ENCODE measurements at regions not wholly inside any gene's neighbourhood (a gene's known extent, or its start where the extent isn't known, plus 50 kb on each side); places are given as distances from the start of the nearest gene placed in this dataset.

- DNase-seq = no peak
- H3K9me3 Mint-ChIP-seq = peaks cover 4% of the 10 kb centered on the region
- no peaks in the 10 kb centered on the region for H3K4me1 Mint-ChIP-seq
- no peak overlapping the region for H3K27ac Mint-ChIP-seq
- H3K4me3 Mint-ChIP-seq = no peak overlapping the region
- H3K27me3 Mint-ChIP-seq = no peaks in the 10 kb centered on the region
- H3K36me3 Mint-ChIP-seq = no peaks in the 10 kb centered on the region
Observed at GRCh38 chr16:52035436-52035835, 511.5 kb downstream of the TOX3 start.

DNA sequence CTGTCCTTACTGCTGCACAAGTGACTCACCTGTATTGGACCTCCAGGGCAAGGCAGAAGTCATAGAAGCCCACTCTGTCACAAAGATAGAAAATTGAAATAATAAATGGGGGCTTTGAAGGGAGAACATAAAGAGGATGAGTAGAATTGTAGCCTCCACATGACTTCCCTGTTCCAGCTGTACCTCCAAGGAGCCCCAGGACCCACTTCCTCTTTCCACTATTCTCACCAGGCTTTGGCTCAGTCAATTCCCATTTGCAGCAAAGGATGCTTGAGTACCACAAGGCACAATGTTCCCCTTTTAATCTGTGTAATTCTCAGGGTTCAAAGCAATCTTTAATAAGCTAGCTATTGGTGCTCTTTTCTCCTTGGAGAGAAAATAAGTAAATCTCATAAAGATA is 512.1 kb downstream of the TOX3 start:
- Mint-ChIP-seq H3K9me3 (peaks cover 4% of the 10 kb centered on the region), H3K36me3 (no peaks in the 10 kb centered on the region), H3K27me3 (no peaks in the 10 kb centered on the region), H3K4me1 (no peaks in the 10 kb centered on the region), H3K4me3 (no peak overlapping the region), H3K27ac (no peak overlapping the region)
- DNase-seq = no peak

- Mint-ChIP-seq H3K36me3 (no peaks in the 10 kb centered on the region), H3K4me1 (no peaks in the 10 kb centered on the region), H3K4me3 (no peak overlapping the region), H3K27me3 (no peaks in the 10 kb centered on the region), H3K27ac (no peak overlapping the region), H3K9me3 (peaks cover 4% of the 10 kb centered on the region)
- no peak for DNase-seq
Observed at GRCh38 chr16:52033992-52034391, 513.0 kb downstream of the TOX3 start.

DNA sequence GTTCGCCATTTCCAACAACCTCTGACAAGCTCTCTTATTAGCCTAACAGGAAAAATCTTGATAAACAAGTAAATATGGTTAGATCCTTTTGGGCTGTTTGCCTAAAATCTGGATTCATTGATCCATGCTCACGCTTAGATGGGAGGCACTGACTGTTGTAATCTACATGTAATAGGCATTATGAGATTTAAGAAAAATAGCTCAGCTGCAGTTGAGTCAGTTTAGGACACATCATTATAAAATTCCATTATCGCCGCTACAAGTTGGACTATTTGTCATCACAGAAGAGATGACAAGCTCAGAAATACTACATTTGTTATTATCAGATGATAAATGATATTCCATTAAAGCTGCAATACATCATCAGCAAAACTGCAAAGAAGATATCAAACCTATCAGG is 524.0 kb downstream of the TOX3 start:
- no peak overlapping the region for H3K4me3 Mint-ChIP-seq
- no peak overlapping the region for H3K27ac Mint-ChIP-seq
- H3K9me3 Mint-ChIP-seq = peaks cover 5% of the 10 kb centered on the region
- no peaks in the 10 kb centered on the region for H3K36me3 Mint-ChIP-seq
- no peaks in the 10 kb centered on the region for H3K27me3 Mint-ChIP-seq
- no peaks in the 10 kb centered on the region for H3K4me1 Mint-ChIP-seq
- DNase-seq = no peak

DNA sequence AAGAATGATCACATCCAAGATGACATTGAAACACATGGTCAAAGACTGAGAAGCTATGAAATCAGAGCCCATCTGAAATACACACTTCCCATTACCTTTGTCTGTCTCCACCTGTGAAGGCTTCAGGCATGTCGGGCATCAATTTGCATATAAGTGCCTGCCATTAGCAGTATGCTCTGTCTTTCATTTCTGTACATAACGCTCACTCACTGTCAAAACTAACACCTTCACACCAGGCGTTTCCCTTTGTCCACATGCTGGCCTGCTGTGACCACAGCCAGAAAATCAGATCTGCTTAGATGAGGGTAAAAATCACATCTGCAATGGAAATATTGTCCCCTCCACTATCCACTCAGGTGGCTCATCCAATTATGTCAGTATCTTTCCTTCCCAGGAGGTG is 524.8 kb downstream of the TOX3 start:
- no peak overlapping the region for H3K4me3 Mint-ChIP-seq
- no peaks in the 10 kb centered on the region for H3K27me3 Mint-ChIP-seq
- H3K36me3 Mint-ChIP-seq = no peaks in the 10 kb centered on the region
- no peak for DNase-seq
- no peaks in the 10 kb centered on the region for H3K4me1 Mint-ChIP-seq
- H3K27ac Mint-ChIP-seq = no peak overlapping the region
- H3K9me3 Mint-ChIP-seq = peaks cover 9% of the 10 kb centered on the region

GRCh38 chr16:52016387-52016786 is 530.6 kb downstream of the TOX3 start:
- H3K36me3 Mint-ChIP-seq = no peaks in the 10 kb centered on the region
- H3K27me3 Mint-ChIP-seq = no peaks in the 10 kb centered on the region
- H3K4me1 Mint-ChIP-seq = no peaks in the 10 kb centered on the region
- peaks cover 15% of the 10 kb centered on the region for H3K9me3 Mint-ChIP-seq
- no peak for DNase-seq
- H3K27ac Mint-ChIP-seq = no peak overlapping the region
- H3K4me3 Mint-ChIP-seq = no peak overlapping the region

DNA sequence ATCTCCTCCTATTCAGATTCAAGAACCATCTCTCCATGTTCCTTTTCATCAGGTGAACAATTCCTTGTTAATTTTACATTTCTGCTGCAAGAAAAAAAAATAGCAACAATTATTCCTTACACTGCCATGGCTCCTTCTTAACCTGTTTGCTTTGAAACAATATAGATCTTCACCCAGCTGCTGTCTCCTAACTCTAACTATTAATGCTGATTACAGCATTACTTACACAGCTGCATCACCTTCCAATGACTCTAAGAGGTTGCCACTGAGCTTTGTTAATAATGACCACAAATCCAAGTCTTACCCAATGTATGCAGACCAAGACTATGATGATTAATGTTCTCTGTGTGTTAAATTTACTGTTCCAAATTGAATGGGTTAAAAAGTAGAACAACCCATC is 541.4 kb downstream of the TOX3 start:
- Mint-ChIP-seq H3K36me3 (no peaks in the 10 kb centered on the region), H3K4me3 (no peak overlapping the region), H3K27ac (no peak overlapping the region), H3K9me3 (peaks cover 4% of the 10 kb centered on the region), H3K27me3 (no peaks in the 10 kb centered on the region), H3K4me1 (no peaks in the 10 kb centered on the region)
- DNase-seq = no peak

DNA sequence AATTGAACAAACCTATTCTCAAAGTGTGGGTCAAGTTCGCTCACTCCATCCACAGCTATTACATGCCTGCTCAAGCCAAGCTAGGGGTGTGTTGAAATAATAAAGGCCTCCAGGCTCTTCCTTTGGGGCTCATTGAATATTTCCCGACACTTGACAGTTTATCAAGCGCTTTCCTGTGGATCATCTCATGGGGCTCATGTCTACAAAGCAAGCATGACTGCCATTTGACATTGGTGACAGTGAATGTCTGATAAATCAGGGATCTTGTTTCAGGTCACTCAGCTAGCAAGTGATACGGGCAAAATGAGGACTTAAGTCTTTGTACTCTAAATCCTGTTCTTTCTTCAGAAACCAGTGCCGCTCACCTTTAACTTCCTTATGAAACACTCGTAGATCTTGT is 542.6 kb downstream of the TOX3 start:
- Mint-ChIP-seq H3K4me3 (no peak overlapping the region), H3K36me3 (no peaks in the 10 kb centered on the region), H3K4me1 (no peaks in the 10 kb centered on the region), H3K9me3 (peaks cover 3% of the 10 kb centered on the region), H3K27me3 (no peaks in the 10 kb centered on the region), H3K27ac (no peak overlapping the region)
- DNase-seq = no peak

GRCh38 chr16:52002026-52002425 is 544.9 kb downstream of the TOX3 start:
- Mint-ChIP-seq H3K27ac (no peak overlapping the region), H3K4me3 (no peak overlapping the region), H3K4me1 (no peaks in the 10 kb centered on the region), H3K9me3 (peaks cover 3% of the 10 kb centered on the region), H3K27me3 (no peaks in the 10 kb centered on the region), H3K36me3 (no peaks in the 10 kb centered on the region)
- DNase-seq = no peak

GRCh38 chr16:51996516-51996915 is 550.4 kb downstream of the TOX3 start:
- H3K27ac Mint-ChIP-seq = no peak overlapping the region
- H3K9me3 Mint-ChIP-seq = peaks cover 3% of the 10 kb centered on the region
- no peaks in the 10 kb centered on the region for H3K36me3 Mint-ChIP-seq
- no peak overlapping the region for H3K4me3 Mint-ChIP-seq
- no peaks in the 10 kb centered on the region for H3K4me1 Mint-ChIP-seq
- H3K27me3 Mint-ChIP-seq = no peaks in the 10 kb centered on the region
- DNase-seq = no peak

GRCh38 chr16:51994597-51994996 is 552.3 kb downstream of the TOX3 start:
- no peak overlapping the region for H3K4me3 Mint-ChIP-seq
- H3K9me3 Mint-ChIP-seq = peaks cover 3% of the 10 kb centered on the region
- DNase-seq = no peak

DNA sequence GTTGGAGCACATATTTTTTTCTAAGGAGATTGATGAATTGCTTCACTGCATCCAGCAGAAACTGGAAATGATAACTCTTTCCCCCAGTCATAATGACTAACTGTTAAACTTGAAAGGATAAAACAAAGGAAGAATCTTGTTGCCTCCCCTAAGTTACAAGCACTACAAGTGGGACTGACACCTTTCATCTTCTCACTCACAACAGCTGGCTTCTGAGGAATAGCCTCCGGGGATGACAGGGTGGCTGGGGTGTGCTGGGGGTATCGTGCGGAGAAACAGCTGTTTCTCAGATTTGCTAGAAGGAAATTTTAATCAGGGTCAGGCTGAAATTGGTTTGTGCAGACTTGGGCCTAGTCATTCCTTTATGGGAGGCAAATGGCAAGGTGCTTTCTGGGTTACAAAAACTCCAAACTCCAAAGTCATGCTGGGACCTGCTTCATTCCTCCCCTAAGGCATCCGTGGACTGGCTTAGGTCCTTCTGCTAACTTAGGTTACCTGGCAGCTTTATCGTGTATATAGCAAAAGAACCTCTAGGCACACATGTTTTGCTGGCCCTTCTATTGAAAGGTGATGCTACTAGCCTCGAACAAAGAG is 557.2 kb downstream of the TOX3 start:
- no peak for DNase-seq
- Mint-ChIP-seq H3K4me1 (no peaks in the 10 kb centered on the region), H3K27ac (no peak overlapping the region), H3K36me3 (no peaks in the 10 kb centered on the region), H3K27me3 (no peaks in the 10 kb centered on the region), H3K9me3 (peaks cover 5% of the 10 kb centered on the region), H3K4me3 (no peak overlapping the region)

More at GRCh38 chr16:51994597-51994996, 552.3 kb downstream of the TOX3 start:
- no peak overlapping the region for H3K27ac Mint-ChIP-seq
- no peaks in the 10 kb centered on the region for H3K36me3 Mint-ChIP-seq
- H3K27me3 Mint-ChIP-seq = no peaks in the 10 kb centered on the region
- no peaks in the 10 kb centered on the region for H3K4me1 Mint-ChIP-seq

DNA sequence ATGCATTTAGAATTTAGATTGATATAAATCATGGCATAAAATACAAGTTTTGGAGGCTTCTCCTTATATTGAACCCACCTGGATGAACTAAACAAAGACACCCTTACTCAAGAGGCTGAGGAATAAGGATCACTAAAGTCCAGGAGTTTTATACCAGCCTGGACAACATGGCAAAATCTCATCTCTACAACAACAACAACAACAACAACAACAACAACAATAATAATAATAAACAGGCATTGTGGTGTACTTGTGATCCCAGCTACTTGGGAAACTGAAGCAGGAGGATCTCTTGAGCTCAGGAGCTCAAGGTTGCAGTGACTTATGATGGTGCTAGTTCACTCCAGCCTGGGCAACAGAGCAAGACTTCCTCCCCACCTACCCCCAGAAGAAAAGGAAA is 558.0 kb downstream of the TOX3 start:
- no peak for DNase-seq
- no peaks in the 10 kb centered on the region for H3K27me3 Mint-ChIP-seq
- no peaks in the 10 kb centered on the region for H3K36me3 Mint-ChIP-seq
- H3K4me3 Mint-ChIP-seq = no peak overlapping the region
- H3K4me1 Mint-ChIP-seq = no peaks in the 10 kb centered on the region
- no peak overlapping the region for H3K27ac Mint-ChIP-seq
- H3K9me3 Mint-ChIP-seq = peaks cover 5% of the 10 kb centered on the region

DNA sequence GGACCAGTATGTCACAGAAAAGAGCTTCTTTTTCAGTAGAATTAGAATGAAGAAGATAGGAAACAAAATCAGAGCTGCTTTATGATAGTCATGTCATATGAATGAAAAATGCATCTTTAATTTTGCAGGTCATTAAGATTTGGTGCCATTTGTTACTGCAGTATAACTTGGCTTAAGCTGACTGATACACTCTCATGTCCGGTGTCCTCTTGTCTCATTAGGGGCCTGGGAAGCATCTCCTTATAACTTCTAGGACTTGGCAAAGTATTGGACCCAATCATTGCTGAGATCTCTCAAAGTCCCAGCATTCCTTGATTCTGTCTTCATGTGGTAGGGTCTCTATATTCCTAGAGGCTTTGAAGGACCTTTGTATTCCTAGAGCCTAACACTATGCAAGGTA is 559.4 kb downstream of the TOX3 start:
- H3K27me3 Mint-ChIP-seq = no peaks in the 10 kb centered on the region
- H3K4me3 Mint-ChIP-seq = no peak overlapping the region
- no peak for DNase-seq
- no peak overlapping the region for H3K27ac Mint-ChIP-seq
- no peaks in the 10 kb centered on the region for H3K4me1 Mint-ChIP-seq
- peaks cover 5% of the 10 kb centered on the region for H3K9me3 Mint-ChIP-seq
- no peaks in the 10 kb centered on the region for H3K36me3 Mint-ChIP-seq

GRCh38 chr16:51986717-51987116 is 560.2 kb downstream of the TOX3 start:
- Mint-ChIP-seq H3K4me1 (no peaks in the 10 kb centered on the region), H3K36me3 (no peaks in the 10 kb centered on the region), H3K27me3 (no peaks in the 10 kb centered on the region), H3K4me3 (no peak overlapping the region), H3K9me3 (peaks cover 3% of the 10 kb centered on the region), H3K27ac (no peak overlapping the region)
- DNase-seq = no peak

- Mint-ChIP-seq H3K4me1 (no peaks in the 10 kb centered on the region), H3K36me3 (no peaks in the 10 kb centered on the region), H3K9me3 (peaks cover 3% of the 10 kb centered on the region), H3K4me3 (no peak overlapping the region), H3K27ac (no peak overlapping the region), H3K27me3 (no peaks in the 10 kb centered on the region)
- DNase-seq = no peak
Observed at GRCh38 chr16:51986301-51986700, 560.6 kb downstream of the TOX3 start.

GRCh38 chr16:51985126-51985525 is 561.8 kb downstream of the TOX3 start:
- H3K27me3 Mint-ChIP-seq = no peaks in the 10 kb centered on the region
- no peak for DNase-seq
- H3K4me3 Mint-ChIP-seq = no peak overlapping the region
- H3K36me3 Mint-ChIP-seq = no peaks in the 10 kb centered on the region
- no peaks in the 10 kb centered on the region for H3K4me1 Mint-ChIP-seq
- H3K9me3 Mint-ChIP-seq = peaks cover 3% of the 10 kb centered on the region
- no peak overlapping the region for H3K27ac Mint-ChIP-seq

Measured in activated naive CD8-positive, alpha-beta T cell treated with anti-CD3 and anti-CD28 coated beads for 36 hours (primary cell).